GM21515 (cell line): ENCODE measurements at regions not wholly inside any gene's neighbourhood (a gene's known extent, or its start where the extent isn't known, plus 50 kb on each side); places are given as distances from the start of the nearest gene placed in this dataset.

Experiments
- ATAC-seq: cut with Tn5 transposase; IDR thresholded peaks from one replicate; pipeline ENCODE4 v1.9.1; 2021; ENCODE audit not compliant: unreplicated experiment

GRCh38 chr5:87954121-87954520 is 314.5 kb downstream of the TMEM161B start:
- no peak for ATAC-seq

- no peak for ATAC-seq
These were observed 317.0 kb downstream of the TMEM161B start for GRCh38 chr5:87951661-87952060.

- ATAC-seq = no peak
These were observed 318.7 kb downstream of the TMEM161B start for GRCh38 chr5:87949676-87950631.

- ATAC-seq = no peak
These were observed 320.2 kb downstream of the TMEM161B start for GRCh38 chr5:87948486-87948885.

GRCh38 chr5:87946271-87946670 is 322.4 kb downstream of the TMEM161B start:
- no peak for ATAC-seq

GRCh38 chr5:87945286-87945650 is 323.4 kb downstream of the TMEM161B start:
- ATAC-seq = no peak

GRCh38 chr5:87944553-87945285 is 323.9 kb downstream of the TMEM161B start:
- no peak for ATAC-seq

- no peak for ATAC-seq
These were observed 327.9 kb downstream of the TMEM161B start for GRCh38 chr5:87940775-87941174.

GRCh38 chr5:87936667-87937066 is 332.0 kb downstream of the TMEM161B start:
- ATAC-seq = no peak

- ATAC-seq = no peak
These were observed 344.2 kb downstream of the TMEM161B start for GRCh38 chr5:87924436-87924835.

GRCh38 chr5:87916320-87916719 is 352.3 kb downstream of the TMEM161B start:
- ATAC-seq = no peak

GRCh38 chr5:87912419-87912818 is 356.2 kb downstream of the TMEM161B start:
- ATAC-seq = no peak

GRCh38 chr5:87909382-87909781 is 359.3 kb downstream of the TMEM161B start:
- ATAC-seq = no peak

- ATAC-seq = no peak
These were observed 361.7 kb downstream of the TMEM161B start for GRCh38 chr5:87906962-87907361.

- ATAC-seq = no peak
These were observed 368.2 kb downstream of the TMEM161B start for GRCh38 chr5:87900419-87900818.

GRCh38 chr5:87899721-87900131 is 368.9 kb downstream of the TMEM161B start:
- no peak for ATAC-seq

GRCh38 chr5:87899208-87899661 is 369.4 kb downstream of the TMEM161B start:
- ATAC-seq = no peak

- ATAC-seq = no peak
These were observed 370.1 kb downstream of the TMEM161B start for GRCh38 chr5:87898574-87898973.

- ATAC-seq = no peak
These were observed 380.5 kb downstream of the TMEM161B start for GRCh38 chr5:87888139-87888538.

GRCh38 chr5:87887247-87887646 is 381.4 kb downstream of the TMEM161B start:
- no peak for ATAC-seq

GRCh38 chr5:87886164-87886563 is 382.5 kb downstream of the TMEM161B start:
- ATAC-seq = no peak

GRCh38 chr5:87885758-87886157 is 382.9 kb downstream of the TMEM161B start:
- ATAC-seq = no peak
